Activated B cell treated with CpG ODN at 0.5 μM for 24 hours (primary cell): ENCODE measurements at regions not wholly inside any gene's neighbourhood (a gene's known extent, or its start where the extent isn't known, plus 50 kb on each side); places are given as distances from the start of the nearest gene placed in this dataset.

Experiments
- ATAC-seq: fragments of 200-7000 bp; cut with Tn5 transposase; one replicate; pipeline ENCODE4 v1.10.0; 2021; ENCODE audit warnings: low read depth, mild to moderate bottlenecking, moderate library complexity
- CTCF ChIA-PET: fragments of 350-600 bp; sonication (Branson Sonifier 250); formaldehyde crosslinking; loops from one replicate; lab custom pipeline; 2021; ENCODE audit warnings: antibody characterized with exemption; lab: Charles Lee
- POLR2A ChIA-PET: fragments of 350-600 bp; sonication (Branson Sonifier 250); formaldehyde crosslinking; loops from one replicate; lab custom pipeline; 2021; ENCODE audit warnings: antibody characterized with exemption; lab: Charles Lee
- DNase-seq: peaks from one replicate; pipeline ENCODE4 v3.0.0; 2022
- H3K27ac Mint-ChIP-seq: one replicate; pipeline ENCODE4 v1.8.0; 2020; ENCODE audit warnings: mixed read lengths
- H3K27me3 Mint-ChIP-seq: one replicate; pipeline ENCODE4 v1.8.0; 2021; ENCODE audit warnings: mixed read lengths
- H3K36me3 Mint-ChIP-seq: one replicate; pipeline ENCODE4 v1.8.0; 2021; ENCODE audit warnings: low read depth, mixed read lengths
- H3K4me1 Mint-ChIP-seq: one replicate; pipeline ENCODE4 v1.8.0; 2021; ENCODE audit warnings: mixed read lengths
- H3K4me3 Mint-ChIP-seq: one replicate; pipeline ENCODE4 v1.8.0; 2020; ENCODE audit warnings: mild to moderate bottlenecking, mixed read lengths
- H3K9me3 Mint-ChIP-seq: one replicate; pipeline ENCODE4 v1.8.0; 2020; ENCODE audit warnings: mixed read lengths
- intact Hi-C: fragments of 100-400 bp; cut with micrococcal nuclease; formaldehyde crosslinking; loops from one replicate; pipeline ENCODE4 v1.15.1; 2024
- TF ChIP-seq, protein P1 (sequence below): fragments of 200-600 bp; IDR thresholded peaks from one replicate; pipeline ENCODE4 v1.8.0; 2022; ENCODE audit warnings: antibody characterized with exemption, mild to moderate bottlenecking

DNA sequence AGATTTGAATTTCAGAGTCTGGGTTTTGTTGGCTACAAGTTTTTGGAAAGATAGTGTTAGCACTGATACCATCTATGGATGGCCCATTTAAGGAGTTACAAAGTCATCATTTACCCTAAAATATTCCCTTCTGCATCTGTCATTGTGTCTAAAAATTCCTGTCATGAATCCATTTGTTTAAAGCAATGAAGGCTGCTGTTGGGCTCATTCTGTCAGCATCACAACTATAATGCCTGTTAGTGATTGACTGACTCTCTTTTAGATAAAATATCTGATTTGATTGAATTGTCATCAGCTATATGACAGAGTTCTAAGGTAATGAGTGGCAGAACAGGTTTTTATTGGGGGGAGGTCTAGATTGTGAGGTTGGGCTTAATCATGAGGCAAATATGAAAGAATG lies 167.6 kb upstream of the IMPG1 start:
- DNase-seq: no peak
- H3K4me3 Mint-ChIP-seq: no peak overlapping the region
- intact Hi-C loops: no loop called here
- TF ChIP-seq, protein P1, sequence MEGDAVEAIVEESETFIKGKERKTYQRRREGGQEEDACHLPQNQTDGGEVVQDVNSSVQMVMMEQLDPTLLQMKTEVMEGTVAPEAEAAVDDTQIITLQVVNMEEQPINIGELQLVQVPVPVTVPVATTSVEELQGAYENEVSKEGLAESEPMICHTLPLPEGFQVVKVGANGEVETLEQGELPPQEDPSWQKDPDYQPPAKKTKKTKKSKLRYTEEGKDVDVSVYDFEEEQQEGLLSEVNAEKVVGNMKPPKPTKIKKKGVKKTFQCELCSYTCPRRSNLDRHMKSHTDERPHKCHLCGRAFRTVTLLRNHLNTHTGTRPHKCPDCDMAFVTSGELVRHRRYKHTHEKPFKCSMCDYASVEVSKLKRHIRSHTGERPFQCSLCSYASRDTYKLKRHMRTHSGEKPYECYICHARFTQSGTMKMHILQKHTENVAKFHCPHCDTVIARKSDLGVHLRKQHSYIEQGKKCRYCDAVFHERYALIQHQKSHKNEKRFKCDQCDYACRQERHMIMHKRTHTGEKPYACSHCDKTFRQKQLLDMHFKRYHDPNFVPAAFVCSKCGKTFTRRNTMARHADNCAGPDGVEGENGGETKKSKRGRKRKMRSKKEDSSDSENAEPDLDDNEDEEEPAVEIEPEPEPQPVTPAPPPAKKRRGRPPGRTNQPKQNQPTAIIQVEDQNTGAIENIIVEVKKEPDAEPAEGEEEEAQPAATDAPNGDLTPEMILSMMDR: no peak
- ChIA-PET POLR2A (no interaction called here), CTCF (no interaction called here)
- no peak overlapping the region for H3K27ac Mint-ChIP-seq
- H3K4me1 Mint-ChIP-seq: no peaks in the 10 kb centered on the region
- peaks cover 12% of the 10 kb centered on the region for H3K9me3 Mint-ChIP-seq
- H3K36me3 Mint-ChIP-seq: no peaks in the 10 kb centered on the region
- H3K27me3 Mint-ChIP-seq: no peaks in the 10 kb centered on the region
- no peak for ATAC-seq

DNA sequence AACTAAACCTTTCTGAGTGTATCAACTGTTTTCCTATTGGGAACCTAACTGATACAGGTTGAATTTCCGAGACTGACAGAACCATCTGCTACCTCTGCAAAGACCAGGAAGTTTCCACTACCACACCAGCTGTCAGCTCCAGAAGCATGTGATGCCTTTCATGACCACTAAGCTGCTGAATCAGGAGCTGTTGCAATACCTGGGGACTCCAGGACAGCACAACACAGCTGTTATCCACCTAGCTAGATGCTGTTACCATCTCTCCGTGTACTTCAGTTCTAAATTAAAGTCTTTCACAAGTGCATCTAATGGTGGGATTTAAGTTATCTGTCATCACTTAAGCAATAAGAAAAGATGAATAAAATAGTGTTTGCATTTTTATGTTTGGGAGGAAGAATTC lies 158.2 kb upstream of the IMPG1 start:
- ATAC-seq: no peak
- Mint-ChIP-seq H3K36me3 (no peaks in the 10 kb centered on the region), H3K27me3 (no peaks in the 10 kb centered on the region), H3K4me3 (no peak overlapping the region), H3K4me1 (no peaks in the 10 kb centered on the region), H3K9me3 (peaks cover 6% of the 10 kb centered on the region), H3K27ac (no peak overlapping the region)
- intact Hi-C loops: no loop called here
- ChIA-PET POLR2A (no interaction called here), CTCF (no interaction called here)
- TF ChIP-seq, protein P1: no peak
- no peak for DNase-seq

DNA sequence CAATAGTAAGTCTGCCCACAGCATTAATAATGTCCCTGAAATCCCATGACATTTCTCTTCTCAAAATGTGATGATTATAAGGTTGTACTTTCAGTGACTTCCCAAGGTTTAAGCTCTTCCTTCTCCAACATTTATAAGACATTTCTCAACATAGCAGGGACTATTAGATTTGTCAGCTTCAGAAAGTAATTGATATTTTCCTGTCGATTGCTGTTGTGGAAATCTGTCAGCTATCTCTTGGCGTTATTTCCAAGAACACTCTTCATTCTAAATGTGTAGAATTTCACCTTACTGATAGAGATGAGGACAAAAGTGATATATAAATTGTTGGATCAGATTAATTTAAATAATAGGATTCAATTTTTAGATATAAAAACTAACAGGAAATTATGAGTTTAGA lies 149.7 kb upstream of the IMPG1 start:
- Mint-ChIP-seq H3K27me3 (no peaks in the 10 kb centered on the region), H3K27ac (no peak overlapping the region), H3K4me3 (no peak overlapping the region), H3K4me1 (no peaks in the 10 kb centered on the region), H3K36me3 (no peaks in the 10 kb centered on the region), H3K9me3 (peaks cover 3% of the 10 kb centered on the region)
- ChIA-PET POLR2A (no interaction called here), CTCF (no interaction called here)
- intact Hi-C loops: no loop called here
- ATAC-seq (no peak), DNase-seq (no peak)
- TF ChIP-seq, protein P1: no peak

DNA sequence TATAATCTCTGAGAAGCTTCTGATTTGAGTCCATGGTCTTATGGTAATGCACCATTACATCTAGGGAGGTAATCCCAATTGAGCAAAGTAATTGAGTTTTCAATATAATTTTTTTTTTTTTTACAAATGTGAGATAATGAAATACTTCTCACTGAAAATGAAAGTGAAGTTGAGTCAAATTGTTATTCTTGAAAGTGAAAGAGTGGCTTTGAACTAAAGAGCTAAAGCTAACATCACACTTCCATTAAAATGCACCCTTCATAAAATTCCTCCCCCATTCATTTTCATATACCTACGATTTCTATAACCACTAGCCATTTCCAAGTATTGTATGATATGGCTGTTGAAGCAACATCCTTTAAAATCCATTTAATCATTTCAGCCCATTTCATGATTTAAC lies 149.1 kb upstream of the IMPG1 start:
- ChIA-PET POLR2A (no interaction called here), CTCF (no interaction called here)
- H3K27ac Mint-ChIP-seq: no peak overlapping the region
- no peaks in the 10 kb centered on the region for H3K36me3 Mint-ChIP-seq
- H3K27me3 Mint-ChIP-seq: no peaks in the 10 kb centered on the region
- intact Hi-C loops: no loop called here
- no peak for ATAC-seq
- no peaks in the 10 kb centered on the region for H3K4me1 Mint-ChIP-seq
- H3K4me3 Mint-ChIP-seq: no peak overlapping the region
- DNase-seq: no peak
- H3K9me3 Mint-ChIP-seq: peaks cover 3% of the 10 kb centered on the region
- TF ChIP-seq, protein P1: no peak

DNA sequence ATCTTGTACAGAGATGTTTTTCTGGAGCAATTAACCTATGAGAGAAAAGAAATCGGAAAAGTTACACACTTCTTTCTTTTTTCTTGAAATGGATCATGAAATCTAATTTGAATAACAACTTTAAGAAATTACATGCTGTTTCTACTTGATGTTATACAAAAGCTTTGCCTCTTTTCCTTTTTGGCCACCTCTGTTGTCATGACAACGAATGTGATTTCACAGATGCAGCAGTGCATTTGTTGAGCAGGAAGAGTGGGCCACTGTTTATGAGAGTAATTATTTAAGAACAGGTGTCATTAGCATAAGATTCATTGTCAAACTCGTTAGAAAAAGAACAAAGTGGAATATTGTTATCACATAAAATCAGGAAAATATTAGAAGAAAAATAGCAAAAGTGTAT lies 148.3 kb upstream of the IMPG1 start:
- intact Hi-C loops: no loop called here
- no peaks in the 10 kb centered on the region for H3K27me3 Mint-ChIP-seq
- POLR2A ChIA-PET: no interaction called here
- ATAC-seq (no peak), DNase-seq (no peak)
- CTCF ChIA-PET: no interaction called here
- H3K36me3 Mint-ChIP-seq: no peaks in the 10 kb centered on the region
- H3K9me3 Mint-ChIP-seq: peaks cover 3% of the 10 kb centered on the region
- no peaks in the 10 kb centered on the region for H3K4me1 Mint-ChIP-seq
- TF ChIP-seq, protein P1: no peak
- no peak overlapping the region for H3K27ac Mint-ChIP-seq
- H3K4me3 Mint-ChIP-seq: no peak overlapping the region
